SK-N-SH treated with all-trans-retinoic acid at 6 μM for 48 hours (cell line): ENCODE measurements at regions not wholly inside any gene's neighbourhood (a gene's known extent, or its start where the extent isn't known, plus 50 kb on each side); places are given as distances from the start of the nearest gene placed in this dataset.

Experiments
- ATAC-seq: fragments of 200-7000 bp; cut with Tn5 transposase; 3 replicates; pipeline ENCODE4 v1.9.1; 2020; ENCODE audit warnings: mild to moderate bottlenecking, moderate library complexity
- ARNTL ChIP-seq: fragments of 450-650 bp; formaldehyde crosslinking; IDR thresholded peaks from 2 replicates; pipeline ENCODE4 v1.5.0; 2020; ENCODE audit warnings: low read depth, mild to moderate bottlenecking, moderate library complexity, borderline replicate concordance
- CREB5 ChIP-seq: fragments of 250-450 bp; sonication (Bioruptor Pico); IDR thresholded peaks from 2 replicates; pipeline ENCODE4 v1.5.1; 2020; ENCODE audit warnings: low read depth, mild to moderate bottlenecking, moderate library complexity
- CSDC2 ChIP-seq: fragments of 250-450 bp; sonication (Bioruptor Pico); IDR thresholded peaks from 2 replicates; pipeline ENCODE4 v1.5.0; 2020; ENCODE audit warnings: mild to moderate bottlenecking, moderate library complexity
- CSRNP3 ChIP-seq: fragments of 250-450 bp; sonication (Bioruptor Pico); IDR thresholded peaks from 2 replicates; pipeline ENCODE4 v1.5.1; 2021; ENCODE audit warnings: mild to moderate bottlenecking, moderate library complexity
- ESRRG ChIP-seq: fragments of 250-450 bp; sonication (Bioruptor Pico); IDR thresholded peaks from 2 replicates; pipeline ENCODE4 v1.6.1; 2021; ENCODE audit warnings: mild to moderate bottlenecking
- GLIS3 ChIP-seq: fragments of 250-450 bp; sonication (Bioruptor Pico); IDR thresholded peaks from 2 replicates; pipeline ENCODE4 v1.5.0; 2020; ENCODE audit warnings: mild to moderate bottlenecking, moderate library complexity
- ISL1 ChIP-seq: fragments of 250-450 bp; sonication (Bioruptor Pico); IDR thresholded peaks from 2 replicates; pipeline ENCODE4 v2.1.2; 2022; ENCODE audit warnings: mild to moderate bottlenecking, moderate library complexity
- PATZ1 ChIP-seq: fragments of 250-450 bp; sonication (Bioruptor Pico); IDR thresholded peaks from 2 replicates; pipeline ENCODE4 v1.8.0; 2020; ENCODE audit warnings: mild to moderate bottlenecking, moderate library complexity, borderline replicate concordance
- POU6F1 ChIP-seq: fragments of 250-450 bp; sonication (Bioruptor Pico); IDR thresholded peaks from 2 replicates; pipeline ENCODE4 v1.8.0; 2021; ENCODE audit warnings: low read depth, mild to moderate bottlenecking, moderate library complexity, borderline replicate concordance
- PPARA ChIP-seq: fragments of 250-450 bp; sonication (Bioruptor Pico); IDR thresholded peaks from 2 replicates; pipeline ENCODE4 v1.5.0; 2020; ENCODE audit warnings: mild to moderate bottlenecking, borderline replicate concordance
- RARB ChIP-seq: fragments of 250-450 bp; sonication (Bioruptor Pico); IDR thresholded peaks from 2 replicates; pipeline ENCODE4 v1.8.0; 2021; ENCODE audit warnings: mild to moderate bottlenecking, moderate library complexity
- SNAI2 ChIP-seq: fragments of 250-450 bp; sonication (Bioruptor Pico); IDR thresholded peaks from 2 replicates; pipeline ENCODE4 v1.5.0; 2020; ENCODE audit warnings: mild to moderate bottlenecking, moderate library complexity
- TCF4 ChIP-seq: fragments of 250-450 bp; sonication (Bioruptor Pico); IDR thresholded peaks from 2 replicates; pipeline ENCODE4 v1.8.0; 2021; ENCODE audit warnings: mild to moderate bottlenecking, moderate library complexity, borderline replicate concordance
- TOX ChIP-seq: fragments of 250-450 bp; sonication (Bioruptor Pico); IDR thresholded peaks from 2 replicates; pipeline ENCODE4 v1.8.0; 2021; ENCODE audit warnings: mild to moderate bottlenecking, moderate library complexity, borderline replicate concordance
- TSHZ2 ChIP-seq: fragments of 250-450 bp; sonication (Bioruptor Pico); IDR thresholded peaks from 2 replicates; pipeline ENCODE4 v1.5.0; 2020; ENCODE audit warnings: mild to moderate bottlenecking, moderate library complexity
- ZFP3 ChIP-seq: fragments of 250-450 bp; sonication (Bioruptor Pico); IDR thresholded peaks from 2 replicates; pipeline ENCODE4 v1.5.0; 2020; ENCODE audit warnings: mild to moderate bottlenecking, moderate library complexity
- ZFP30 ChIP-seq: fragments of 450-650 bp; formaldehyde crosslinking; IDR thresholded peaks from 2 replicates; pipeline ENCODE4 v1.5.0; 2022; ENCODE audit warnings: mild to moderate bottlenecking, moderate library complexity
- ZNF70 ChIP-seq: fragments of 450-650 bp; formaldehyde crosslinking; IDR thresholded peaks from 2 replicates; pipeline ENCODE4 v1.5.0; 2020; ENCODE audit warnings: mild to moderate bottlenecking, moderate library complexity

- TF ChIP-seq CSDC2 (CRISPR knock-in tag), result no peak
- no peak for TF ChIP-seq TOX (CRISPR knock-in tag)
- TF ChIP-seq ARNTL (CRISPR knock-in tag), result no peak
- TF ChIP-seq CREB5 (CRISPR knock-in tag), result no peak
- TF ChIP-seq, all 23 proteins: peak for 0
- ATAC-seq, result no peak
These were observed 51.4 kb upstream of the MSX1 start for GRCh38 chr4:4808086-4808485.

- ATAC-seq, result no peak
- TF ChIP-seq CSDC2 (CRISPR knock-in tag) (no peak), GLIS3 (no peak), ZFP3 (CRISPR knock-in tag) (no peak), ISL1 (CRISPR knock-in tag) (no peak), PPARA (no peak), CREB5 (CRISPR knock-in tag) (no peak), SNAI2 (no peak), PATZ1 (CRISPR knock-in tag) (no peak), RARB (CRISPR knock-in tag) (no peak), TCF4 (CRISPR knock-in tag) (no peak), ZNF70 (no peak)
These were observed 53.6 kb upstream of the MSX1 start for GRCh38 chr4:4805887-4806286.

GRCh38 chr4:4803912-4804296, 55.6 kb upstream of the MSX1 start:
- no peak for ATAC-seq

More at GRCh38 chr4:4803912-4804296, 55.6 kb upstream of the MSX1 start:
- TF ChIP-seq RARB (CRISPR knock-in tag) (no peak), CSRNP3 (no peak), ZFP30 (no peak), ISL1 (CRISPR knock-in tag) (no peak), SNAI2 (no peak), ESRRG (CRISPR knock-in tag) (no peak), POU6F1 (CRISPR knock-in tag) (no peak), TOX (CRISPR knock-in tag) (no peak), ARNTL (CRISPR knock-in tag) (no peak), ZNF70 (no peak), TCF4 (CRISPR knock-in tag) (no peak), TSHZ2 (CRISPR knock-in tag) (no peak)
